ENCODE measurements at regions not wholly inside any gene's neighbourhood (a gene's known extent, or its start where the extent isn't known, plus 50 kb on each side); places are given as distances from the start of the nearest gene placed in this dataset.
"Not testable (repeated sequence)": the region's sequence is repeated elsewhere in the genome, so short reads cannot be mapped to it uniquely, and the experiment has no call there.

DNA sequence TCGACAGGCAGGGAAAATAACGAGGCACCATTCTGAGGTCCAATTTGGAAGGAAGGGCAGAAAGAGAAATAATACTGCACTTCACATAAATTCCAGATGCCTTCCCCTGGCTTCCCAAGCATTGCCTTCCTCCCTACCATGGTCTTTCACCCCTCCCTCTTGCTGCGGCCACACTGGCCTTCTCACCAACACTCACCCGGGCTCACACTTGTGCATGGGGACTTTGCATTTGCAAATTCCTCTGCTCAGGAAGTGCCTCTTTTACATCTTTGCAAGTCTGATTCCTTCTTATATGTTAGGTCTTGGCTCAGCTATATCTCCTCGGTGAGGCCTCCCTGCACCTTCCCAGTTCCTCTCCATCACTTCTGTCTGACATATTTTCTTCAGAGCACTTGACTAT is 199.4 kb downstream of the CHIC2 start:
- DNase-seq = no peak

DNA sequence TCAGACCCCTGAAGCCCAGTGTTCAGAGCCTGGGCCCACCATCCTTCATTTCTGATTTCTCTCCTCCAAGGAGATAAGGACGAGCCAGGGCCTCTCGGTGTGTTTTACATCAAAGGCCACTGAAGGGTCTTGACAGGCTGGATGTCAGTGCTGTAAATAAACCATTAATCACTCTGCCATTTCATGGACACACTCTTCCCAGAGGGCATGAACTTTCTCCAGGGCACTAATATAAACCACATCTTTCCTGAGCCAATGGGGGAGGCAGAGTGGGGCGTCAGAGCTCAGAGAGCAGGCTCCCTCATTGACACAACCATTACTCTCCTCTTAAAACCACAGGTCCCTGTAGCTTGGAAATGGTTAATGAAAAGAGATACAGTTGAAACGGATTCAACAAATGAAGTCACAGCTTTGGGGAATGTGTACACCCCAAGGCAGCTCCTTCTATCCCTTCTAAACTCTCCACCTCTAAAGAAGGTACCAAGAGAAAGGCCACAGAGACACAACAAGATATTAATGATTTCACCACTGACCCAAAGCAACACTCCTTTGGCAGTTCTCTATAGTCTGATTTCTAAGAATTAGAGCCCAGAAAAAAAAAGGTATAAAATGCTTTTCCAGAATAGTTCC is 200.6 kb downstream of the CHIC2 start:
- DNase-seq = no peak

DNA sequence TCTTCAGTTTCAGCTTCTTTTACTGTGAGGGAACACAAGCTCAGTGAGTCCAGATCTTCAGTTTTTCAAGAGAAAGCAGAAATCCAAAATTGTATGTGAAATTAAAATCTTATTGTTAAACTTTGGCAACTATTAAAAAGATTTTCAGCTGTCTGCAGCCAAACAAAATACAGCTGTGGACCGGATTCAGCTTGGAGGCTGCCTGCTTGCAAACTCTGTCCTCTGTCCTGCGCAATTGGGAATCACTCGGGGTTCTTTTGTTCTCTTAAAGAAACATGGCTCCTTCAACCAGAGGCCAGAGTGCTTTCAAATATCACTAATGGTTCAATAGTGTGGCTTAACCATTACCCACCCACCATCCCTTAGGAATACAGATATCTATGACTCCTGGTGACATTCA is 201.2 kb downstream of the CHIC2 start:
- no peak for DNase-seq

DNA sequence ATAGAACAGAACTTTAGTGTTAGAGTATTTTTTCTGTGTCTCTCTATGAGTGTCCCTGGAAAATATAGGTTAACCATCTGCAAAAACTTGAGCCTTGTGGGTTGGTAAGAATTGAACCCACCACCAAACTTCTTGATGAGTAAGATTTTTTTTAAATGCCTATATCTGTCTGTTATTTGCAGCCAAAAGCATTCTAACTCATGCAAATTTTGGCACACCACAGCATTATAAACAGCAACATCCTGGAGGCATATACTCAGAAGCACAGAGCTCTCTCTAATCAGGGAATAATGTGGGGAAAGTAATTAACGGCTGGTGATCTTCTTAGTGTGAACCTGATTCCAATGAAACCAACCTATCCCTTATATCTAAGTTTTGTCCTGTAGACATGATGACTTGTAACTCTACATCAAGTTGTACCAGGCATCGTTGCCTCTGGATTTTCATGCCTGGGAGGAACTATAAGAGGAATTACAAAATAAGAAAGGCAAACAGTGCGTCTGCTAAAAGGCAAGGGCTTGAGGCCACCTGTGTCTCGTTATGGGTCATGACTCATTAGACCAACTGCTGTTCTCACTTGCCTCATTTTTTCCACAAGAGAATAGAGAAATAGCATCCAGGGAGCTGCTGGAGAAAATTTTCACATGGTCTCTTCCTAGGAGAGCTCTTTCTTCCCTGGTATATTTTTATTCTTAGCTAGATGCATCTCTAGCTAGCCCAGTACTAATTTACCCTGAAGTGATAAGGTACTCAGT is 202.4 kb downstream of the CHIC2 start:
- no peak for DNase-seq

DNA sequence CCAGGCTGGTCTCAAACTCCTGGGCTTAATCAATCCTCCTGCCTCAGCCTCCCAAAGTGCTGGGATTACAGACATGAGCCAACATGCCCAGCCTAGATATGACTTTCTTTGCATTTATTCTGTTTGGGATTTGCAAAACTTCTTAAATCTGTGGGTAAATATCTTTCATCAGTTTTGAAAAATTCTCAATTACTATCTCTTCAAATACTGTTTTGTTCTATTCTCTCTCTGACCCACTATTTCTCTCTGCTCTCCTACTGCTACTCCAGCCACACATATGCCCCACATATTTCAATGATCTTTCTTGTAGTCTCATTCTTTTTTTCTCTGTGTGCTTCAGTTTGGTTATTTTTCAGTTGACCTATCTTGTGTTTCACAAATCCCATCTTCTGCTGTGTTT is 205.1 kb downstream of the CHIC2 start:
- DNase-seq = no peak

DNA sequence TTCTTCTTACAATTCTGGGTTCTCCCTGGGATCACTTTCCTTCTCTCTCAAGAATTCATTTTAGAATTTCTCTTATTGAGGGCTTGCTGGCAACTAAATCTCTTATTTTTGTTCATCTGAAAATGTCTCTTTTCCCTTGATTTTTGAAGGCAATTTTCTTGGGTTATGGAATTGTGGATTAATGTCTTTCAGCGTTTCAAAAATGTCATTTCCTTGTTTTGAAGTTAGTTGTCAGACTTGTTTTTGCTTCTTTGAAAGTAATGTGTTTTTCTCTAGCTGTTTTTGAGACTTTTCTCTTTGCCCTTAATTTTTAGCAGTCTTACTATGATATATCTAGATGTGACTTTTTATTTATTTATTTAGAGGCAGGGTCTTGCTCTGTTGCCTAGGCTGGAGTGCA is 205.7 kb downstream of the CHIC2 start:
- no peak for DNase-seq

DNA sequence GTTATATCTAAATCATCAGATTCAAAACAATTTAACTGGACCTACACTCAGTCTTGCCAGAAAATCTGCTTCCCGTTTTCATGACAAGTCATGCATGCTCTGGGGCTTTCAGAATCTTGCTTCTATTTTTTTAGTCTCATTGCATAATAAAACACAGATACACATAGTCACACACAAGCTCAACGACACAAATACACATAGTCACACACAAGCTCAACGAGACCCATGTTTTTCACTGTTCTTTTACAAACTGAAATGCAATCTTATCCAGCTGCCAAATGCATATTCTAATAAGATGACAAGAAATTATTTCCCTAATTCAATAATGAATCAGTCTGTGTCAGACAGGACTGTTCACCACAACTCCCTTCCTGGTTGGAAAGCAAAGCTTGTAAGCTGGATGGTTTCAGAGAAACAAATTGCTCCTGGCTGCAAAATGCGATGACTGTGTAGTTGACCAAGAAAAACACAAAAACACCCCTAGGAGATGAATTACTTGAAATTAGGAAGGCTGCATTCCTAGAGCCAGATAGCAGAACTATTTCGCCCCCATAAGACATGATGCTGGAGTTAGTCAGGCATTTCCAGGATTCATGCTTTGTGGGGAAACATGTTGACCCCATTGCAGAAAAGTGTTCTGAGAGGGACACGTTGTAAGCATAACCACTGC is 208.7 kb downstream of the CHIC2 start:
- DNase-seq = no peak

DNA sequence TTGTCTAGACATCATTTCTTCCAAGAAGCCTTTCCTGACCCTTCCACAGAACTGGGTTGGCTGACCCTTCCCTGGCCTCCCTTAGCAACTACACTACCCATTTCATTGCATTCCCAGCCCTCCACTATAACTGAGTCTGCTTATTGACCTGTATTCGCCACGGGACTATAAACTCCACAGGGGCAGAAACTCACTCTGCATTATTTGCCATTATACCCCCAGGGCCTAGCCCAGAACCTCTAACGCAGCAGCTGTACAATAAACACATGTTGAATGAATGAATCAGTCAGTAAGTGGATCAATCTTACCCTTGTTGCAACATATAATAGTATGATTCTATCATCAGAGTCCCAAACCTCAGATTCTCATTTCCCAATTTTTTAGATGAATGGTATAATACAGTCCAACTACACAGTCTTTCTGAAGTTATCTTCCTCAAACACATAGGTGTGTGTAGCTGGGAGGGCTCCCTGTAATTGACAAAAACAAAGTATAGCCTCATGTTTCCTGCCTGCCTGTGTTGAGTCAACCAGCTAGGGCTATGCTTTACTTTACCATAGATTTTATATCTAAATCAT is 209.3 kb downstream of the CHIC2 start:
- no peak for DNase-seq

DNA sequence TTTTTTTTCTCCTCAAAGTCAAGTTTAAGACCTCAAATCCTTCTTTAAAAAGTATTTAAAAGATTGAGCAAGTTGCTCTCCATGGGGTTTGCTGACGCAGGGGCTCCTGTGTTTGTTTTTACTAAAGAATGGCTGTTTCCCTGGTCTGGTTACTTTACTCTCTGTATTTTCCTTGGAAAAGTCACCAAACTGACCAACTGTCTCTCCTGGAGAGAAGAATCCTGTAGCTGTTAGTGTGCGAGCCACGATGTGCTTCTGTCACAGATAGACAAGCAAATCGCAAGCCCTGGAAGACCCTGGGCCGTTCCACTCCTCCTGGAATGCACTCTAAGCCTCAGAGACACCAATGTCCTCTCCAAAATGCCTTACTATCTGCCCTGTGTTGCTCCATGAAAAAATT is 212.1 kb downstream of the CHIC2 start:
- no peak for DNase-seq

DNA sequence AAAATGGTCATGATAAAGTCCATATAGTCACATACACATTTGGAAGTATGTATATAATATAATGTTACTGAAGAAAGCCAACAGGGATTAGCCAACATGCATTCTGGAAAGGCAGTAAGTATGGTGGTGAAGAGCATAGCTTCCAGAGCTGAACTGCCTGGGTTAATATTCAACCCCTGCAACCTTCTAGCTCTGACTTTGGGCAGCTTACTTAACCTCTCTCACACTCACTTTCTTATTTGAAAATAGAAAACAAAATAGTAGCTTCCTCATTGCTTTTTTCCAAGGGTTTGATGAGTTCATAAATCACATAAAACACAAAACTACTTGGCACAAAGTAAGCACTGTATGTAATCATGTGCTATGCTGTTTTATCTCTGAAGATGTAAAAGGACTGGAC is 216.4 kb downstream of the CHIC2 start:
- DNase-seq = no peak

DNA sequence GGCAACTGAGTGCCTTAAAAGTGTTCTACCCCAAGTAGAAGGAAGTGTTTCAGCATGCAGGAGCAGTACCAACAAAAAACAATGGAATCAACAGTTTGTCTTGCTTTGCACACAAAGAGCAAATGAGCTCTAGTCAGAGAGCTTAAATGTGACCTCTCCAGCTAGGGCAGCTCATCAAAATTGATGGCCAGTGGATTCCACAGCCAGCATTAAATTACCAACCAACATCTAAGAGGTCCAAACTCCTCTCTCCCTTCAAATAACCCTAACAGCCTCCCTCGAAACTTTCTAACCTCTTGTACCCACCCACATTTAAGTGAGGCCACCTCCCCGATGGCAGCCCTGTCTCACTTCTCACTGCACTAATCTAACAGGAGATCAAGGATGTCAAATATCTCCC is 219.9 kb downstream of the CHIC2 start:
- DNase-seq = no peak

DNA sequence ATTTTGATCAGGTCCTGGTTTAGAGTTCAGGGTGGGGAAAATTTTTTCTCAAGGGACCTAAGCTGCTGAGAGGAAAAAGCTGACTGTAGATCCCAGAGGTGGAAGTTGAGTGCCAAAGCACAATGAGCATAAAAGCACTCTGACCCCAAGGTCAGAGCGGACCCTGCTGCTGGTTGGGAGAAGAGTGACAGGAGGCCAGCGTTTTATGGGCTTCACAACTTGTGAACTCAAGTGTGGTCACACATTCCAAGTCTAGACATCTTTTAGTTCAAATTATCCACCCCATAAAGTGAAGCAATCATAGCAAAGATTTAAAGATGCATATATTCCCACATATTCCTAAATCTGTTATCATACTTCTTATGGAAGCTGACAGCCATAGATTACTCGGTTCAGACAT is 220.3 kb downstream of the CHIC2 start:
- no peak for DNase-seq

DNA sequence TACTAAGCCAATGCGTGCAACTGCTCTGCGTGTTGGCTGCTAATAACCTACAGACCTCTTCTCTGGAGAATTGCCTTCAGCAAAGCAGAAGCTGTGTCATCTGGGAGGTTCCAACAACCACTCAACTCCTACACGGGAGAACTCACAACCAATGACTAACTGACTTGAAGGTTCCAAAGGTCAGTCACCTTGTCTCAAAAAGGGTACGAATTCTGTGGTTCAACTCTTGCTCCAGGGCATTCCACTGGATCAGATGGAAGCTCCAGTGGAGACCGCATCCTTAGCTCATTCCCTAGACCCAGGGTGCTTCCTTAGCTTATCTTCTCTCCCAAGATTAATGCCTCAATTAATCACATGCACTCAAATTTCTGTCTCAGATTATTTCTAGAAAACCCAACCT is 222.7 kb downstream of the CHIC2 start:
- no peak for DNase-seq

DNA sequence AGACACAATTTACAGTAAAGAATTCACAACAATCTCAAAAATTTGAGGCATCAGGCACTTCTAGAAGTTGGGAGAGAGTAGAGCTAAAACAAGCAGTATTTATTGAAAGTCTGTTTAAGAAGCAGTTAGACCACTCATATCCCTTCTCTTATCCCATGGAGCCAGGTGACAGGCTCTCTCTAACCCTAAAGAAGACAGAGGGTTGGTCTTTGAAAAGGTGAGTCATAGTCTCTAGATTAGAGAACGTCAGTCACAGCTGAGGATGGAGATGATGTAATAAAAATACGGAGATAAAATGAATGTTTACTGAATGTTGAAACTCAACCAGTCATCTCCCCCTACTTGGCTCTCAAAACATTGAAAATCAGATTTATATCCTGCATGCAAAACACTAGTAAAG is 223.8 kb downstream of the CHIC2 start:
- no peak for DNase-seq

DNA sequence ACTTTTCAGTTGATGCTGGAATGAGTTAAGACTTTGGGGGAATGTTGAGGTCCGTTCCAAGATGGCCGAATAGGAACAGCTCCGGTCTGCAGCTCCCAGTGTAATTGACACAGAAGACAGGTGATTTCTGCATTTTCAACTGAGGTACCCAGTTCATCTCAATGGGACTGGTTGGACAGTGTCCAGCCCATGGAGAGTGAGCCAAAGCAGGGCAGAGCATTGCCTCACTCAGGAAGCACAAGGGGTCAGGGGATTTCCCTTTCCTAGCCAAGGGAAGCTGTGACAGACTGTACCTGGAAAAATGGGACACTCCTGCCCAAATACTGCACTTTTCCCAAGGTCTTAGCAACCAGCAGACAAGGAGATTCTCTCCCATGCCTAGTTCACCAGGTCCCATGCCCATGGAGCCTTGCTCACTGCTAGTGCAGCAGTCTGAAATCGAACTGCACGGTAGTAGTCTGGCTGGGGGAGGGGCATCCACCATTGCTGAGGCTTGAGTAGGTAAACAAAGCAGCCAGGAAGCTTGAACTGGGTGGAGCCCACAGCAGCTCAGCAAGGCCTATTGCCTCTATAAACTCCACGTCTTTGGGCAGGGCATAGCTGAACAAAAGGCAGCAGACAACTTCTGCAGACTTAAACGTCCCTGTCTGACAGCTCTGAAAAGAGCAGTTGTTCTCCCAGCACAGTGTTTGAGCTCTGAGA is 231.0 kb downstream of the CHIC2 start:
- DNase-seq = not testable (repeated sequence)

DNA sequence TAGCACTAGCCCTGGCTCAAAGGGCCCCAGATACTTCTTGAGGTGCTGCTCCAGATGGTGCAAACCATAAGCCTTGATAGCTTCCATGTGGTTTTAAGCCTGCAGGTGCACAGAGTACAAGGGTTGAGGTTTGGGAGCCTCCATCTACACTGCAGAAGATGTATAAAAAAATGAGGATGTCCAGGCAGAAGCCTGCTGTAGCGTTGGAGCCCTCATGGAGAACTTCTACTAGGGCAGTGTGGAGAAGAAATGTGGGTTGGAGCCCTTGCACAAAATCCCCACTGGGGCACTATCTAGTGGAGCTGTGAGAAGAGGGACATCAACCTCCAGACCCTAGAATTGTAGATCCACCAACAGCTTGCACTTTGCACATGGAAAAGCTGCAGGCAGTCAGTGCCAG is 231.9 kb downstream of the CHIC2 start:
- DNase-seq = no peak

DNA sequence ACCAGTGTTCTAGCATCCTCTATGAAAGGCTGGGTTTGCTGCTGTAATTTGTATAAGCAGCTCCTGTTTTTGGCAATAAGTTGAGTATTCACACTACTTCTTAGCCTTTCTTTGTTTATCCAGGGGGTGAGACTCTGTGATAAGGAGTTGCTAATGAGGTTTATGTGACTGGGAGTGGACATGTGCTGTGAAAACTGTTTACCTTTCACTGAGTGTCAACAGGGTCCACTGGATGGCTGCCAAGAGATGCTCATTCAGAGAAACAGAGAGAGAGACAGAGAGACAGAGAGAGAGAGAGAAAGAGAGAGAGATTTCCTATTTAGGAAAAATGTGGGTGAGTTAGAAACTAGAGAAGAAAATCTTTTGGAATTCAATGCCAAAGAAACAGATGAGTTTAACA is 233.9 kb downstream of the CHIC2 start:
- DNase-seq = no peak

DNA sequence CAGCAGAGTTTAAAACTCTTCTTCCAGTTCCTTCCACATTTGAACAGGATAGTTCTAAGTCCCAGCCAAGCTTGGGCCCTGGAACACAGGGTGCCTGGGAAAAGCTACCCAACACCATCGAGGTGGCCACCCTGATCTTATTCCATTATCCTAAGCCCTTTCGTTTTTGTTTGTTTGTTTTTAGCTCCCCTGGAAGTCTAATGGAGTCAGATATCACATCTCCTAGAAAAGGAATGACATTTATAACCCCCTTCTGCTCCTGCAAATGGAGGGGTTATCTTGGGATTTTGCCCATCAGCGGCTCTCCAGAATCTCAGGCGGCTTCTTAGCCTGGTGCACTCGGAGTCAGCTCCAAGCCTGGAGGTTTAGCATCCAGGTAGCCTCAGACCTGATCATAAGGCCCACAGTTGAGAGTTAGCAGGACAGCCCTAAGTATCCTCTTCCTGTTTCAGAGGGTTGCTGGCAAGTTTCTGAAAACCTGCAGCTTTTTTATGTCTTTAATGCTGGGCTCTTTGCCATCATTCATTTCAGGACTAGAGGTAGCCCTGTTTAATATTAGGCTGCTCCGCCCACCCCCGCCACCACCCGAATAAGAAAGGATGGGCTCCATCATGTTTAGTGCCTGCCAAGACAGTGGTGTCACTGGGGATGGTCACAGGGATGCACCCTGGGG is 230.0 kb upstream of the LNX1 start:
- DNase-seq = no peak

DNA sequence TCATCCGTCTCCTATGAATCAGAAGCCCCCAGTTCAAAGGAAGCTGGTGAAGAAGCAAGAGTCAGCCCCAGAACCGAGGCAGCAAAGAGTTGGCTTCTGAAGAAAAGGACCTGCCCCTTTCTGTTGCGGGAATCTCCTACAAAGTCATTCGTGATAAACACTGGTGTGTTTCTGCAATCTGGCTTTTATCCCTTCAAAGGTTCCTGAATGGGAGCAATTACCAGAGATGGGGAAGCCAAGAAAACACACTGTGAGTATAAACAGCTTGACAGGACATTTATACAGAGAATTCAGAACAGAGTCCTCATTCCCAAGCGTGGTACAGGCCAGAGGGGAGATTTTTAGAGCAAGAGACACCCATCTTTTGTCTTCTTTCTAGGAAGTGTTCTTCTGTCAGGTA is 226.8 kb upstream of the LNX1 start:
- DNase-seq = no peak

DNA sequence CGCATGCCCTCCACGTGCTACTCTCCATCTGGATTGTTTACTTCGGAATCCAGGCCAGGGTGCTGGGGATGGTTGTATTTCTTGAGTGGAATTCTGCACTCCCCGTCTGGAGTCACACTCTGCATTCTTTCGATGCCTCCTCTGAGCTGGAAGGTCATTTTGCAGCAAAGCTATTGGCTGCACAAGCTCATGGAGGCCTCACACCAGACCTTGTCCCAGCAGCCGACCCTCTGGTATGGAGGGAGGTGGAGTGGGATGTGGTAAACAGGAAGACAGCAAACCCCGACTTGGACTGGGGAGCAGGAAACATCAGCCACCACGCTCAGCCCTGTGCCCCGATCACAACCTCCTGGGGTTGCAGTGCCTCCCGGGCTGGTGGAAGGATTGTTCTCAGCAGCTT is 225.3 kb upstream of the LNX1 start:
- no peak for DNase-seq

DNA sequence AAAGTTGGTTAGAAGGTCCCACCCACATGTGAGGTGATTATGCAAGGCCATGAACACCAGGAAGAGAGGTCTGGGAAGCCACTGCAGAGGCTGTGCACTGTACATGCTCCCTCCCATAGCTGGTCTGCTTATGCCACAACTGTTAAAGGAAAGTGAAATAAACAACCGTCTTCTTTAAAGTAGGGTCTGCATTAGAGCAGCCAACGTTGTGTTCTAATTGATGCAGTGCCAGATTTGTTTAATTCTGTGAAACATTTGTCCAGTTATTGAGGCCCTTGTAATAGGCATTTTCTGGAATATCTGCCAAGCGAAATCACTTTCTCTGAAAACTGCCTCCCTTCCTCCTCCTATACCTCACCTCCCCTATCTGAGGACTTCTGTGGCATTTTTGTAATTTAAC is 224.0 kb upstream of the LNX1 start:
- no peak for DNase-seq

DNA sequence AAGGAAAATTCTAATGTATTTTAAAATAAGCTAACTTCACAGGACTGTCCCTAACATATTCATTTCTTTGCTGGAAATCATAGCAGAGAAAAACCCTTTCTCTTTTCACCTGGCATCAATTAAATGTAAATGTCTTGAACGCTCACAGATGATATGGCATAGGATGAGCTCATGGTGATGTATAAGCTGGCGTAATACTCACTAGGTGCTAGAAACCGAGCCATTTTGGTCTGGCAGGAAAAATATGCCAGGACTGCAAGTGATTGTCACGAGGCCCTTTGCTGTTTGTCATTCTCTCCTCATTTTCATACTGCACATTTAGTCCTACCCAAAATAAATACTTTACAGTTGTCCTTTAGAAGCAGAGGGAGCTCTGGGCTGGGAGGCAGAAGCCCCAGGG is 222.7 kb upstream of the LNX1 start:
- DNase-seq = no peak

DNA sequence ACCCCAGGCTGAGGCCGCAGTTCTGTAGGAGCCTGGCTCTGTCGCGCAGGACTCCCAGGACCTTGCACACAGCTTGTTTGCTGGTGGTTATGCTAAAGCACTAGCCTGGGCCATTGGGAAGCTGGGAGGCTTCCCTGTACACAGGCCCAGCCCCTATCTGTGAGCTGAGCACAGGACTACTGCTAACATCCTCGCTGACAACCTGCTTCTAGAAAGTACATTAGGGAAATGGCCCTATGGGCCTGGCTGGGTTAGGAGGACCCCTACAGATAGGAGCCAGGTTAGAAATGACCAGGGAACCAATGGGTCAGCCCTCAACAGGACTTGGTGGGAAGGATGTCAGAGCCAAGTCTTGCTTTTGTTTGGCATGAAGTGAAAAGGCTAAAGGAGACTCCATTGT is 219.4 kb upstream of the LNX1 start:
- no peak for DNase-seq
